NCI-H774 (cell line): ENCODE measurements at regions not wholly inside any gene's neighbourhood (a gene's known extent, or its start where the extent isn't known, plus 50 kb on each side); places are given as distances from the start of the nearest gene placed in this dataset.
A peak's percentile ranks its signal among the peaks of the same experiment; 100 is the strongest.

Experiments used
- DNase-seq: peaks from one replicate; lab custom pipeline; 2025; lab: John Stamatoyannopoulos, UW

DNA sequence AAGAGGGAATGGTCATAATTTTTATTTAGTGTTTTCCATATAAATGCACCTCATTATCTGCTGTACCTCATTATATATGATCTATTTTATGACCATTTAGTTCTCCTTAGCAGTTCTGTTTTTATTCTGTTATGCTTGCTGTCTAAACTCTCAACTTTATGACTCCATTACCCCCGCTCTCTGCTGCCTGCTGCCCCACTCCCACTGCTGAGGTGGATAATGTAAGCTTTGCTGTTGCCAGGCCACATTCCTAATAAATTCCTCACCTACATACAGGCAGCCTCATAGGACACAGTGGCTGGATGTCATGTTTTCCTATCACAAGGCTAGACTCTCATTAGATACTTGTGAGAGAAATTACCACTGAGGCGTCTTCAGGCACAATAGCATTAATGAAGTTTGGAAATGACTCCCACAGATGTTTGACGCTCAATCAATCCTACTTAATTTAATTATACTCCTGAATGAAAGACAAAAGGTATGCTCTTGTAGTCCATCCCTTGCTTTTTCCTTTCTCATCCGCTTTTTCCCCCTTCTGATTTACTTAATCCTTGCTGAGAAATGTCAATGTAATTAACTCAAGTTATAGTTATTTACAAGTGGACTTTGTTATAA is 497.5 kb upstream of the IGFBP7 start:
- DNase-seq = no peak

DNA sequence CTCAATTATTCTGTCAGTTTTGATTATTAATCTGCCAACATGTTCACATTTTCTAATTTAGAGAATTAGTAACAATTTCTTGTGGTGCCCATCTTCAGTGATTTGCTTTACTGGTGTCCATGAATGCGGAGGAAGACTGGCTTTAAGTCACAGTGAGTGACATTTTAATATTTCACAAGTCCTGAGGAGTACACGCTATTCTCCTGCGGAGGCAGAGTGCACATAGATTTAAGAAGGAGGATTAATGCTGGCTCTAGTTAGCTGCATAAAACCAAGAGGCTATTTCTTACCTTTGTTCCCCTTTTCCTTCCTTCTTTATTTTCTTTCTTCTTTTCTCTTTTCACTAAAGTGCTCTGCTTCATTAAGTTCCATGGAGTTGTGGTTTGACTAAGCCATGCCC is 495.2 kb upstream of the IGFBP7 start:
- DNase-seq = no peak

DNA sequence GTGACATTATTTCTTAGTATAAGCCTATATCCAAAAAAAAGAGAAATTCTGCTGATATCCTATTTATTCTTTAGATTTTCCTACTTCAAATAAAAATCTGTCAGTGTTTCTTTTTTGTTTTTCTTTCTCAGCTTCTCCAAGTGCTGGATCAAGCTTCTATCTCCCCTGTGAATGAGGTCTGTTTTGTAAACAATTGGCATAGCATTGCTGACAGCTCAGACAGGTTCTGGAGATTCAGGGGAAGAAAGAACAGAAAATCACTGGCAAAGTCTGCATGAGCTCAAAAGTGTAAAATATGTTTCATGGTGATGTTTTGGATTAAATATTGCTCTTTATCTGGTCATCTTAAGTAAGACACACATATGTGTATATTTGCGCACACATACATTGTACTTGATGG is 492.0 kb upstream of the IGFBP7 start:
- no peak for DNase-seq

DNA sequence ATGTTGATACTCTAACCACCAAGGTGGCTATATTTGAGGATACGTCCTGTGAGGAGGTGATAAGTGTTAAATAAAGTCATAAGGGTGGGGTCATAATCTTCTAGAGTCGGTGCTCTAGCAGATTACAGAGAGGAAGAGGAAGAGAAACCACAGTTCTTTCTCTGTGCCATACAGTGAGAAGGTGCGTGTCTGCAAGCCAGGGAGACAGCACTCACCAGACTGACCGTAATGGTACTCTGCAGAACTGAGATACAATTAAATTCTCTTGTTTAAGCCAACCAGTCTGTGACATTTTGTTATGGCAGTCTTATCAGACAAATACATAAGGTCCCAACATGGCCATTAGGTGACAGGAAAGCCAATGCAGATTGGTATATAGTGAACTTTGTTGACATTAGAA is 480.9 kb upstream of the IGFBP7 start:
- DNase-seq = no peak

DNA sequence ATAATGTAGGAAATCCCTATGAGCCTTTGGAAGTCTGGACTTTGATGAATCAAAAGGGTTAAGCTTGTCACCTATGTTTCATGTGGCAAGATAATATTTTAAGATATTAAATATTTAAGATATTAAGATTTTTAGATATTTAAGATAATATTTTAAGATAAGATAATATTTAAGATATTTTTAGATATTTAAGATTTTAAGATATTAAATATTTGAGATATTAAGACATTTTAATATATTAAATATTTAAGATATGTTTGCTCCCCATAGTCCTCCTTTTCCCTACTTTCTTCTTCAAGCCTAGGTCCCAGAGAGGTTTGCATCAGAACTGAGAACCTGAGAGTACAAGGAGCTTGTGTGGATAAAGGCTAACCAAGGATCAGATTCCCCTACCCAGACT is 478.4 kb upstream of the IGFBP7 start:
- DNase-seq = no peak

DNA sequence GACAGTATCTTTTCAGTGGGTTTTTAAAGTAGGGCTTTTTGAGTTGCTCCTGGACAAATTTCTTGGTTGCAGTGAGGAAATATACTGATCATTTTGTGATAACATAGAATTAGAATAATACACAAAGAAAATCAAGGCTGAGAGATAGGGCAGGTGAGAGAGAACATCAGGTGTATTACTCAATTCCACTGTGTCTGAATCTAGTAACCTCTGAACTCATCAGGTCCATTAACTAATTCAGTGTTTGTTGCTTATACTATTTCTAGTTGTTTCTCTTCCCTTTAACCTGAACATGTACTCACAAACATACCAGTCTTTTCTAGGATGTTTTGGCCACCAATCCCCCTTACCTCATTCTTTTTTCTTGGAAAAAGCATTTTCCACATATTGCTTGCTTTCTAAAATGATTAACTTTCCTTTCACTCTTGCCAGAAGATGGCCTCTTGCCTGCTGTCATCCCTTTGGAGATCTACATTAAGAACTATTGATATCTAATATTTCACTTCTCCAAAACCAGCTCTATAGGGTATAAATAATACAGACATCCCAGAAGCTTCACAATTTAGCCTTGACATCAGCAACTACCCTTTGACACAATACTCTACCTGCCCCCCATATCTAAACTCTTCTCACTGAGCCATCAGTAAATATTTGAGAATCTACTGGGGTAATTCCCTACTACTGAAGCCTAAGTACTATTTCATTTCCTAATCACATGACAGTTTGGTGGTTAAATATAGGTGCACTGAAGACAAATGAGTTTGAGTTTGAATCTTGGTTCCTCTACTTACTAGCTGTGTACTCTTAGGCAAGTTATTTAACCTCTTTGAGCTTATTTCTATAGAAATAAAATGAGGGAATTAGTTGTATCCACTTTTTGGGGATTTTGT is 470.8 kb upstream of the IGFBP7 start:
- DNase-seq = no peak

DNA sequence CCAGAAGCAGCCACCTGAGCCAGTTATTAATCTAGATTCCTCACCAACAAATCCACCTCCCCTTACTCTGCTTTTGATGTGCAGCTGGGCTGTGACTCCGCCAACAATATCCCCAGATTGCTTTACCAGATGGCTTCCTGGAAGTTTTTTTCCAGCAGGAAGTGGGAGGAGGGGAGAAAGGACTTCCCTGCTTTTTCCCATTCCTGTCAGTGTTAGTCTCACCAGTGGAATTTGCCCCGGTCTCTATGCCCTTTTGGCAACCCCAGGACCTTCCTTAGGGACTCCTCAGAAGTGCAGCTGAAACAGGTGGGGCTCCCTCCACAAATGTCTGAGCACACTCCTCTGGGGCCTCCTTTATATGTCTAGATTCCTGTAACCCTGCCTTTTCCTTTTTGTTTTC is 465.2 kb upstream of the IGFBP7 start:
- no peak for DNase-seq

DNA sequence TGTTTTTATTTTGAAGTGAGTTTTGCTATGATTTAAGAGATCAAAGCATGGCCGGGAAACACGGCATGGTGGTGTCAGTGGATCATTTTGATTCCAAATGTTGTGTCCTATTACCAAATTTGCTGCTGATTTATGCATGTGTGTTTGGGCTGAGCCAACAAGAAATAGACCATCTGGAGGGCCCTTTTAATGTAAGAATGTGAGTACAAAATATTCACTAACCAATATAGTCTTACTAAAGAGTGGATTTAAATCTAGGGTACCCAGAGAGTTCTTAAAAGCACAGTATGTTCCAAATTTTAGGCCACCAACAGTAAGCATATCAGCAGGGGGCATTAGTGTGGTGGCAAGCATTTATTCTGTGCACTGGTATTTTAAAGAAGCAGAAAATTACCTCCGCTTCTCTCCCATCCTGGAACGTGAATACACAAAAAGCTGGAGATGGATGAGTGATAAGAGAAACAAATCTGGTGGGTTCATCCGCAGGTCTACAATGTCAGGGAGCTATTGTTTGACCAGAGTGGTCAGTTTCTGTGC is 444.4 kb upstream of the IGFBP7 start:
- DNase-seq = no peak

DNA sequence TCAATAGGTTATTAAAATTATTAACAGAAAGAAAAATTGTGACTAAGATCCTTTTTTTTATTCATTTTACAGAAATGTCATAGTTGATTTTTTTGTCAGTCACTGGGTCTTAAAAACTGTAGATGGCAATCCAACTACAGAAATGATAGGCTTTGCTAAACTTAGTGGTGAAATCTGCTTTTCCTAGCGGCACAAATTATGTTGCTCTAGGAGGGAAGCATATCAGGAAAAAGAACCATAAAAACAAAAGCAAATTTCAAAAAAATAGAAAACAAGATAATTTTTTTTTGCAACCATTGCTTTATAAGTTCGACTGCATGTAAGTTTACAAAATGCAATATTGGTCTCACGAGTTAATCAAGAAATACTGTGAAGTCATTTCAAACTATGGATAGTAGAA is 443.5 kb upstream of the IGFBP7 start:
- no peak for DNase-seq

DNA sequence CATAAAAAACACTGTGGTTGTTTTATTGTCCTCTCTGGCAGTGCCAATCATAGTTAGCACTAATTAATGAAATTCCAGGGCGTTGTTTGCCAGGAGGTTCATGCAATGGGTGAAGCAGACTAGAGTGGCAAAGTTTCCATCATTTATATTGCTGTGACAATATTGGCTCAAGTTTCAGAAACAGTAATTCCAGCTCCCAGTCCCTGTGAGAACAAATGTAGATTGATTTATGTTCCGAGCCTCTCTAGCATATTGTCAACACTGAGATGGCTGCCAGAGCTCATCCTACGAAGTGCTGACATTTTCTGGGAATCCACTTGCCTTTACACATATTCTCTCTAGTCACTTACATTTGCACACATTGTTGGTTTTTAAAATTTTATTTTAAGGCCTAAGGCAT is 440.0 kb upstream of the IGFBP7 start:
- DNase-seq = peak; percentile 71

DNA sequence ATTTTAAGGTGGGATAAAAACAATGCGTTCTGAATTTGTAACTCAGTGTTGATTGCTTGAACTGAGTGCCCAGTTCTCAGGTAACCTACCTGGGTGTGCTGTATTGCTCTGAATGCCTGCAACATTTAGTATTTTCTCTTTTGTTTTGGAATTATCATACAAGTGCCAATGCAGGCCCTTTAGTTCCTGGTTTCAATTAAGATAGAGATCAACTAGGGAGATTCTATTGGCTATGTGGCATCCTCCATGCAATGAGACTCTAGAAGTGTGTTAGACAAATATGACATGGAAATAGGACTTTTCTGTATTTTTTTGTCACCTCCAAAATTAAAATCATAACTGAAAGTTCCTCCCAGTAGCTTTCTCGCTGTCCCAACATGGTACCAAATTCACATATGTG is 438.7 kb upstream of the IGFBP7 start:
- no peak for DNase-seq

DNA sequence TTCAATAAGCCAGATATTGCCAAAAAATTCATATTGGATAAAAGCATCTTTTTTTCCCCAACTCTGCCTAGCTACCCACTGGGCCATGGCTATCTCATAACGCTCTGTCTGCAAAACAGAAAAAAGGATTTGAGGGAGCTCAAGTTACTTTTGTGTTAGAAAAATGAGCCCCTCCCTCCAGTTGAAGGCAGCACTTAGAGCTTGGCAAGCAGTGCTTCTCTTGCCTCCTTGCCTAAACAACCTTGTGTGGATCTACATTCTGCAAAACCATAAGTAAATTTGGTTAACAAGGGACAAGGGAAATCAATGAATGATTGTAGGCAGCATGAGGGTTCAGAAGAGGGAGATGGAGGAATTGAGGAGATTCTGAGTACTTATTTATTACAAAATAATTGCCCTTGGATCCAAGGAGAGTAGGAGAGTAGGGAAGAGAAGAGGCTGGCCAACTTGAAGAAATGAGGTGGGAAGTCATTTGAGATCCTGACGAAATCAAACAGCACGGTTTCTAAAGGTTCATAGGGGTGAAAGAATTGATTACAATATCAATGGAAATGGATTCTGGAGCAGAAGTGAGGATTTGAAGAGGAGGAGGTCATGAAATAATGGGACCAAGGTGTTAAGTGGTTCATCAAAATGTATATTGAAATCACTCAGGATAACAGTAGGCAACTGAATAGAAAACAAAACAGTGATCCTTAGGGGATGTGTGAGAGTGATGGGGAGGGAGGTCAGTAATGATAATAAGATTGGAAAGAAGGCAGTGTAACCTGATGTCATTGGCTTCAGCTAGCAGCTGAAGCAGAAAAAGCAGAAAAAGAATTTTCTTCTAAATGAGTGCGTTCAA is 434.8 kb upstream of the IGFBP7 start:
- no peak for DNase-seq

DNA sequence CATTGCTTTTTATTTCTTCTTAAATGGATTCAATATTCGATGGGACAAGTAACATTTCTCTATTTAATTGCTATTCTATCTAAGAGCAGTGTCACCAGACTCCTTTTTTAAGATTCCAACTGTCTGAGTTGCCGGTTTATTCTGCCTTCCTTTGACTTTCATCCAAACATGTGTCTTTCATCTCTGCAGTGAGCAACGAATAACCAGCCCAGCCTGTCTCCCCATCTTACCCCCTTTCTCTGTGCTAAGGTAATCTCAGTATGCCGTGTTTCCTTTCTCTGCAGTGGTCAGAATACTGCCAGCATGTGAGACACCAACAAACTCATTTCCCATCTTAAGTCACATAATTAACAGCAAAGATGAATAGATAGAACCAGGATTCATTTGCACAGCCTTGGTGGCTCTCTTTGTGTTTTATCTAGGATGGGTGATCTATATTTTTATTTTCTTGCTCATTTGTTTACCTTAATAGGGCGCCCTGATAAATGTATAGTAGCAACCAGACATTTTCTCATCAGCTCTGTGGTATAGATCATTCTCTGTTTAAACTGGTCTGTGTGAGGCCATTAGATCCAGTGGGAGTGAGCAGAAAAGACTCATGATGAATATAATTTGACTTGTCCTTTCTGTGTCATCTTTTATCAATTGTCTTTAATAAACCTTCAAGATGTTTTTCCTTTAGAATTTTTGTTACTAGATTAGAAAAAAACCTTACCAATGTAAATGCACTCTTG is 394.8 kb upstream of the IGFBP7 start:
- no peak for DNase-seq

DNA sequence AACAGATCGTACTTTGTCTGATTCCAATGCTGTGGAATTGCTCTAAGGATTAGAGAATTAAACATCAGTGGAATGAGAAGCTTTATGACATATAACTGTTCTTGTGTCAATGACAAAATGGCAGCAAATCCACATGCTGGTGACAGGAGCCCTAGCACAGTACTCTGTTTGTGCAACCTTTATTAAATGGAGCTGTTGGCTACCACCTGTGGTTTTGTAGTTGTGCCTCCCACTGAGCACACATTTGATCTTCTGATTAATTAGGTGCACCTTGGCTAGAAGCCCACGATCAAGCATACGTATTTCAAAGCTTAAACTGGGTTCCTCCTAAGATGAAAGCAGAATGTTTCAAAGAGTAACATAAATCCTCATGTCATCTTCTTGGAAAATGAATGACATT is 394.0 kb upstream of the IGFBP7 start:
- DNase-seq = peak; percentile 88

DNA sequence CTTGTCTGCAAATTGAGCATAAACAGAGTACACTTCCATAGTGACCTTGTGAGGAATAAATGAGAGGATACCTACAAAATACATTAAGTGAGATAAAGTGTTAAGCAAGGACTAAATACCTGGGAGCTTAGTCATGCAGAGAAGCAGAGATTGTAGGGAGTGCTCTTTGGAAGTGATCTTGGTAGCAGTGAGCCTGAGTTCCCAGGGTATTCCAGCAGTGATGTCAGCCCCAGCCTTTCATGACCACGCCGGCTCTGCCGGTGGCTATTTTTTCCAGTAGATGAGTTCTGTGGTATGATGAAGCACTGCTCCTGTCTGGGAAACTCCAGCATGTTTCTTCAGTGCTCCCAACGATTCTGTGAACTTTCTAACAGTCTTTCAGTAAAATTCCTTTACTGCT is 391.5 kb upstream of the IGFBP7 start:
- DNase-seq = no peak

DNA sequence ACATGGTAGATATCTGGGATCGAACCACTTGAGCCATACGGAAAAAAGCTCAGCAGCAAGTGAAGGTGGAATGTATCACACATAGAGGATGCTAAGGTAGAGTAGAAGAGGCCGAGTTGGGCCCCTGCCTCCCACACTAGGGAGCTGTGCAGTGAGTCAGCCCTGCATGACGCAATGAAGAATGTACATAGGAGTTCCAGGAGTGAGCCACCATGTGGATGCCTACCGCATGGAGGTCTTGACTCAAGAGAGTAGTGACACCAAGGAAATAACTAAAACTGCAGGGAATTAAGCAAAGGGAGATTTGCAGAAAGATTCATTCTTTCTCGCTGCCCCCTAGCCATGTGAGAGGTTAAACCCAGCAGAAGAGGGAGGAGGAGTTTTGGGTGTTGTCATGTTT is 389.6 kb upstream of the IGFBP7 start:
- DNase-seq = no peak

DNA sequence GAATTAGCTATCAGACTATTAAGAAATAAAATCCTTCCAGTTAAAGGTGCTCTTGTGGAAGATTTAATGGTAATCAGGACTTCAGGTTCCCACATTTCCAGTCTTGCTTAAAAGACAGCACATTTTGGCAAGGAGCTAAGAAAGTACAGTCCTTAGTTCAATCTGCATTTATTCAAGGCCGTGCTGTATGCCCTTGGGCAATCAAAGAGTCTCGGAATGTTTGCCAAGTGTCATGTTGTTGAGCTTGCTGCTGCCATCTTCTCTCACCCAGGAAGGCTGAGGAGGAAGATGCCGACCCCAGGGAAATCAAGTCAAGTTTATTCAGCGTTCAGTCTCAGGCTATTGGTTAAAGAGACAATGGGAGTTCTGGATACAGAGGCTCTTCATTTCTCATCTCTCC is 388.1 kb upstream of the IGFBP7 start:
- DNase-seq = no peak

DNA sequence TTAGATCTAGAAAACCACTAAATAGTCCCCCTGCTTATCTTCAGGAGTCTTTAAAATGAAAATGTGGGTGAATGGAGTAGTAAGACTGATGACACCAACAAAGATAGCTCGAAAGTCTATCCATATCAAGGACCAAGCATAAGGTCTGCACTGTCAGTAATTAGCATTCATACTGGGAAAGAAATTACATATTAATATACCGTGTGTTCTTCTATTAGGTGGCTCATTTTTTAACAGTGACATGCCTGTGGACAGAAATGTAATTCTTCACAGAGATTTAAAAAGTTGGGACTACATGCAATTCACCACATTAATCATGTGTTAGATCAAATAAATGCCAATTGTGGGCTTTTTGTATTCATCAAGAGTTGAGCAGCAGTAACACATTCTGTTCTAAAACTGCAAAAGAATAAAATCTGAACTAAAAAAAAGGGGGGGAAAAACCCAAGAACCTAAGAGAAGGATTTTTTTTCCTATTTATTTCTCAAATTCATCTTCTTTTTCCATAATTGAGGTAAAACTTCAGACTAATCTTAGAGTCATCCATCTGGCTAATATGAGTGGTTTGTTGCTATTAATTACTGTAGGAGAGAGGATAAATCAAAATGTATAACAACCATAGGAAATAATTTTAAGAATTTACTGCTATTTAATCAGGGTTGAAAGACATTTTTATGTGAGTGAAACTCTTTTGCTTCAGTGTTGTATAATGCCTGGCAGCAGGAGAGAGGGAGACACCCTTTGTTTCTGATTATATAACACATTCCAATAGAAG is 386.7 kb upstream of the IGFBP7 start:
- DNase-seq = no peak

DNA sequence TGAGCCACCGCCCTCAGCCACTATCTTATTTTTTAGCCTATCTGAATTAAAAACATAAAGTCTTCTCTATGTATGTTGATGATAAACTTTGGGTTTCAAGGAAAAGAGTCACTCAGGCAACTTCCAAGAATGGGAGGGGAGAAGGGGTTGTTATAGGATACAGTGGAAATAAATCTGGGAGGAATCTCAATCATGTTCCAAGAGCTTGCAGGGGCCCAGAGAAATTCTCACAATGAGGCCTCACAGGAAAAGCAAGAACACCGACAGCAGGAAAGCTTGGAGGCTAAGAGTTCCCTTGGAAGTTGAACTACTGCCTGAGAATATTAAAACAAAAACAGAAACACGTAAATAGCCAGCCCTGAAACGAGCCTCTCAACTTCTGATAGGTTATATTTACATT is 384.6 kb upstream of the IGFBP7 start:
- no peak for DNase-seq

DNA sequence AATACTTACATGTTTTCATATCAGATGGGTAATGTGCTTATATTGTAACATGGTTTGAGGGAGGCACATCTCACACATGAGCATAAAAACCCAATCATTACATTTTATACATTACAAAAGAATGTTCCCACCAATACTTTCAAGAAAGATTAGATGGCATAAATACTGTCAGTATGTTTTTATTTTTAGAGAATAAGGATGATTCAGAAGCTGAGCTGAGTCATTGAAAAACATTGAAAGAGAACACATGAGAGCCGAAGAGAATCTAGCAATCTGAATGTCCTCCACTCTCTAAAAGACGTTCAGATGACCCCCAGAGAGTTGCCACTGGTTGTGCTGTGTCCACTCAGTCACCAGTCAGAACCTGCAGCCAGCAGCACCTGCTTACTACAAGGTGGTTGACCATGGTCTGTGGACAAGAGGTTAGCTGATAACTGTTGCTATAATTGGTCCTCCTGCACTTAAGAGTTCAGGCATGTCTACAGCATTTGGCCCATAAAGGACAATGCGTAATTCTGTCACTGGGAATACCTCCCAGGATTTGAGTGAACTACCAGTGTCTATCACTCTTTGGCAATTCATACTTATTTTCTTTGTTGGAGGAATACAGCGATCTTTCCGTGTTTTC is 382.2 kb upstream of the IGFBP7 start:
- DNase-seq = no peak

DNA sequence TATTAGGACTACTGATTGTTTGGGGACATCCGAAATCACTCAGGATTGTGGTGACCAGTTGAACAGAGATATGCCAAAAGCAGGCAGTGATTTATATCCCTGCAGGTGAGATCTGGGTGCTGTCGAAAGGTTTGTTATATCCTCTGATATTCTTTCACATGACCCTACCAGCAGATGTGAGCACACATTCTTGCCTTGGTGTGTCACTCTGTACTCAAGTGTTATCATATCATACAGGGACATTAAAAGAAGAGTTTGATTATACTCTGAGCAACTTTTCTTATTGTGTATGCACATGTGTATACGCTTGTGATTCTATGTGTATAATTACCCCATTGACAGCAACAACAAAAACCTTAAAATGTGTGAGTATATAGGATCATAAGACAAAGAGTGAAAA is 381.2 kb upstream of the IGFBP7 start:
- DNase-seq = no peak
